Fibroblast of mammary gland (primary cell): ENCODE measurements at regions not wholly inside any gene's neighbourhood (a gene's known extent, or its start where the extent isn't known, plus 50 kb on each side); places are given as distances from the start of the nearest gene placed in this dataset.

Experiments used
- DNase-seq: peaks from one replicate; pipeline ENCODE4 v3.0.0-alpha.2; 2010; ENCODE audit warnings: low read depth
- H3K4me3 ChIP-seq: 2 replicates; pipeline ENCODE4 v1.5.1; 2011; ENCODE audit warnings: low read depth, mild to moderate bottlenecking, low read length, moderate library complexity; ENCODE audit not compliant: control insufficient read depth
- TF ChIP-seq, protein P1 (sequence below): conservative IDR thresholded peaks from 2 replicates; pipeline ENCODE4 v1.5.1; 2011; ENCODE audit warnings: low read depth, low read length, inconsistent platforms; ENCODE audit not compliant: control insufficient read depth, insufficient read depth

DNA sequence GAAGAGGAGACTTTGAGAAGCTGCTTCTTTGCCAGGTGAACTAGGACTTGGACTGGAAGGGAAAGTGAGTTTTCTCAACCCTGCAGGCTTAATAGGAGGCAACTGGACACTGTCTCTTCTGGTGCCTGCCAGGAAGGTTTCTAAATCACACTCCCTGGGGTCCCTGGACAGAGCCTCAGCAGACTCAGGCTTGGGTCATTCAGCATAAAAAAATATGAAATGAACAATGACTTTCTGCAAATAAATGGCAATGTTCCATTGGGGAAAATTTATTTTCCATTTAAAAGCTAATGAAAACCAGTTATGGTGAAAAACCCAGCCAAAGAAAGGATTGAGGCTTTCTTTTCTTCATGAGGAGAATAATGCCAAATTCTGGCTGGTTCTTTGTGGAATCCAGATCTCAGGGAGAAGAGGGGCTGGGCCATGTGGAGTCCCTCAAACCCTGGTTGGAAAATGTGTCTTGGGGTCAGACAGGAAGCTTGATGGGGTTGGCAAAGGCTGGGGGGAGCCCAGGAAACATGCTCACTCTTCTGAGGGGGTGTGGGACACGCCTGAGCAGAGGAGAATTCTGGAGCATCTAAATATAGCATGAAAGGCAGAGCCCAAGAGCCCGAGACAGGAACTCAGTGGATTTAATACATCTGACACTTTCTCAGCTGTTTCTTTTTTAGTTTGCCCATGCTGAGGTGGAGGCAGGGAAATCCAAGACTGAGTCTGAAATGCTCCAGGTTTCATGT lies 65.2 kb upstream of the EMX2 start:
- DNase-seq: no peak
- H3K4me3 ChIP-seq: no peak overlapping the region
- TF ChIP-seq, protein P1, sequence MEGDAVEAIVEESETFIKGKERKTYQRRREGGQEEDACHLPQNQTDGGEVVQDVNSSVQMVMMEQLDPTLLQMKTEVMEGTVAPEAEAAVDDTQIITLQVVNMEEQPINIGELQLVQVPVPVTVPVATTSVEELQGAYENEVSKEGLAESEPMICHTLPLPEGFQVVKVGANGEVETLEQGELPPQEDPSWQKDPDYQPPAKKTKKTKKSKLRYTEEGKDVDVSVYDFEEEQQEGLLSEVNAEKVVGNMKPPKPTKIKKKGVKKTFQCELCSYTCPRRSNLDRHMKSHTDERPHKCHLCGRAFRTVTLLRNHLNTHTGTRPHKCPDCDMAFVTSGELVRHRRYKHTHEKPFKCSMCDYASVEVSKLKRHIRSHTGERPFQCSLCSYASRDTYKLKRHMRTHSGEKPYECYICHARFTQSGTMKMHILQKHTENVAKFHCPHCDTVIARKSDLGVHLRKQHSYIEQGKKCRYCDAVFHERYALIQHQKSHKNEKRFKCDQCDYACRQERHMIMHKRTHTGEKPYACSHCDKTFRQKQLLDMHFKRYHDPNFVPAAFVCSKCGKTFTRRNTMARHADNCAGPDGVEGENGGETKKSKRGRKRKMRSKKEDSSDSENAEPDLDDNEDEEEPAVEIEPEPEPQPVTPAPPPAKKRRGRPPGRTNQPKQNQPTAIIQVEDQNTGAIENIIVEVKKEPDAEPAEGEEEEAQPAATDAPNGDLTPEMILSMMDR: no peak

DNA sequence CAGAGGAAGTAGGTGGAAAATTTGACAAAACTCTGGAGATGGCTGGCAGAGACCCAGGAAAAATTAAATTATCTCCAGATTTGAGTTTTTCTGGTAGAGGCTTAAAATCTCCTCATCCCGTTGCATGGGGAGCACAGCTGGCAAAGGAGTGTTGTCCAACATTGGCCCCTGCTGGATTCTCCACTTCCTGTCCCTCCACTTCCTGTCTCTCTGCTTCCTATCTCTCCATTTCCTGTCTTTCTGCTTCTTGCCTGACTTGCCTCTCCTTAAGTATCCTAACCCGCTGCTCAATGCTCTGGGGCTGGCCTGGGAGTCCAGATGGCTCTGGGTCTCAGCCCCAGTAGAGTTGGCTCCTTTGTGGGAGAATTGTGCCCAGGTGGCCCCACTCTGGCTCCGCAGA lies 65.8 kb upstream of the EMX2 start:
- H3K4me3 ChIP-seq: no peak overlapping the region
- no peak for DNase-seq

DNA sequence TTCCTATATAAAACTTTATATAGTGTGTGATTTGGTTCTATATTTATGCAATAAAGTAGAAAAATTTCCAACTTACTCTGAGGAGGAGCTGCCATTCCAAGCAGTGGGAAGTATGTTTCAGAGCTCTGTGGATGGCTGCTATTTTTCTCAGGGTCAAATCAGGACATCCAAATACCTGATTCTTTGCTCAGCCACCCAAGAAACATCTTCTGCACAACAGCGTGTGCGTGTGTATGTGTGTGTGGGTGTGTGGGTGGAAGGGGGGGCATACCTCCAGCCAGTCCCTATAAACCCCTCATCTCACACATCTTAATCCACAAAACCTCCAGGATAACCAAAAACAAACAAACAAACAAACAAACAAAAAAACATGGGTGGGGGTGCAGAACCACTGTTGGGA lies 66.3 kb upstream of the EMX2 start:
- no peak for DNase-seq

More for the DNA sequence above, 65.8 kb upstream of the EMX2 start:
- TF ChIP-seq, protein P1: no peak

DNA sequence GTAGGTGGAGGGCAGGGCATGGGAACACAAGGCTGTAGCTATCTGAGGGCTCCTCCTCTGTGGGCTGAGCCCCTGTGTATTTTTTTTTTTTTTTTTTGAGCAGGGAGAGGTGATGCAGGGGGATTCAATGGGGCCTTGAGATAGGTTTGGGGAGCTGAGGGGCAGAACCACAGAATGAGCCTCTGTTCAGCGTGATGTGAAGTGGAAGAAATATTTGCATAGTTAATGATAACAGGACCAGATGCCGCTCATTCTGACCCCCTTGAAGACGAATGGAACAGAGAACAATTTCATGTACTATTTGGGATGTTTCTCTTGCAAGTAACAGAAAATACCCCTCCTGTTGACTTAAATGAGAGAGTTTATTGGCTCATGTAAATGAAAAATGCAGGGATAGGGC lies 69.7 kb upstream of the EMX2 start:
- TF ChIP-seq, protein P1: no peak
- no peak for DNase-seq
- H3K4me3 ChIP-seq: no peak overlapping the region

More for the DNA sequence above, 66.3 kb upstream of the EMX2 start:
- TF ChIP-seq, protein P1: no peak
- H3K4me3 ChIP-seq: no peak overlapping the region

DNA sequence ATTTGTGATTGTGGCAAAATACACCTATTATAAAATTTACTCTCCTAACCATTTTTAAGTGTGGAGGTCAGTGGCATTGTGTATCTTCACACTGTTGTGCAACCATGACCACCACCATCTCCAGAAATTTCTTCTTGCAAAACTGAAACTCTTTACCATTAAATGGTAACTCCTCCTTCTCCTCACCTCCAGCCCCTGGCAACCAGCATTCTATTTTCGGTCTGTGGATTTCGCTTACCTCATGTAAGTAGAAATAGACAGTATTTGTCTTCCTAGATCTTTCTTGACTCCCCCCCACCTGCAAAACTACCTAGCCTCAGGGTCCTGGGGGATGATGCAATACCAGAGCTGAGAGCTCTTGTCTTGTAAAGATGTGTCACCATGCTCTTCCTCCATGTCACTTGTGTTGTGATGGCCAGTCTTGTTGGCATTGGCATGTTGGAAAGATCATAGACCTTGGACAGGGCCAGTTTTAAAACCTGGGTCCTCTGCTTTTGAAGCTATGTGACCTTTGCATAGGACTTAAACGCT lies 71.1 kb upstream of the EMX2 start:
- H3K4me3 ChIP-seq: no peak overlapping the region
- no peak for DNase-seq
- TF ChIP-seq, protein P1: no peak

DNA sequence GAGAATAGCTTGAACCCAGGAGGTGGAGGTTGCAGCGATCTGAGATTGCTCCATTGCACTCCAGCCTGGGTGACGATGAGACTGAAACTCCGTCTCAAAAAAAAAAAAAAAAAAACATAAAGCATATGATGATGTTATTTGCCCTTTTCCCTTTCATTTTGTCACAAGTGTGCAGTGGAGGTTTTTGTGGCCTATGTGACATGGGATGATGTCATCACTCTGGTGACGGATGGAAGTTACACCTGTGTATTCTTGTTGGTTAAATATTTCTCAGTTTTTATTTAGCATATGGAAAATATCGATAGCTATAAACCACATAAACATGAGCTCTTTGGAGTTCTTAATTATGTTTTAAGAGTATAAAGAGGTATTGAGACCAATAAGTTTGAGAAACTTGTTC lies 71.8 kb upstream of the EMX2 start:
- TF ChIP-seq, protein P1: no peak
- no peak overlapping the region for H3K4me3 ChIP-seq
- no peak for DNase-seq
